ENCODE measurements at regions not wholly inside any gene's neighbourhood (a gene's known extent, or its start where the extent isn't known, plus 50 kb on each side); places are given as distances from the start of the nearest gene placed in this dataset.

DNA sequence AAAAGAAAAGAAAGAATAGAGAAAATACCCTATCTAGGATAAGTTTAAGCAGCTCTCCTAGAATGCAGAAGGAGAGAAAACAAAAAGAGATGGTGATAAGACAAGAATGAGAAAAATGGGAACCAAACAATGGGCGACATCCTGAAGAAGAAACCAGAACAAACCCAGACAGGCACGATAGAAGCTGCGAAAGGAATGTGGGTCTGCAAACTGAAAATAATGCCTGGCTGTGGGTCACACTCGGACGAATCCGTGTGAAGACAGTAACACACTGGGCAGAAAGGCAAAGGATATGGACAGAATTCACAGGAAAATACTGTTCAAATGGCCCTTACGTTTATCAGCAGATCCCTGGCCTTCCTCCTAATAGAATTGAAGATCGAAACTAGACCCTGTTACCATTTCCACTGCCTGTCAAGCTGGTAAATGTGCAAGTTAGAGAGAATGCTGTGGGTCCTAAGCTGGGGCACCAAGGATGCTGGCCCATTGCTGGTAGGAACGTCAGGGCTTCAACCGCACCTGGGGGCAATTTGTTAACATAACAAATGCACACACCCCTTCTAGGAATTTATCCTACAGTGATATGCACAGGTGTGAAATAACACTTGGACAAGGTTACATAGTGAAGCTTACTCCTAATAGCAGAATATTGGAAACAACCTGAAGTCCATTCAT is 117.5 kb upstream of the RFLNA start:
- no peak for TF ChIP-seq POLR2AphosphoS5 (IDR thresholded peaks at IDR 0.05; ENCODE audit: borderline replicate concordance, low read depth, low read length)
- no peak for TF ChIP-seq EZH2 (IDR thresholded peaks at IDR 0.05)
- no peak for TF ChIP-seq FOXP2 (optimal IDR thresholded peaks at IDR 0.05; ENCODE audit: control extremely low read depth, extremely low read length, insufficient read depth)
